Rectal smooth muscle tissue (tissue), 1 donor: ENCODE measurements at regions not wholly inside any gene's neighbourhood (a gene's known extent, or its start where the extent isn't known, plus 50 kb on each side); places are given as distances from the start of the nearest gene placed in this dataset.
"Not testable (repeated sequence)": the region's sequence is repeated elsewhere in the genome, so short reads cannot be mapped to it uniquely, and the experiment has no call there.

Experiments used
- H3K27ac ChIP-seq: one replicate; pipeline ENCODE4 v1.7.0; 2013; ENCODE audit warnings: low read depth, low read length, inconsistent platforms
- H3K27me3 ChIP-seq: one replicate; pipeline ENCODE4 v1.7.0; 2013; ENCODE audit warnings: low read length; ENCODE audit not compliant: control insufficient read depth, insufficient read depth
- H3K36me3 ChIP-seq: one replicate; pipeline ENCODE4 v1.7.0; 2013; ENCODE audit warnings: low read length; ENCODE audit not compliant: control insufficient read depth, insufficient read depth
- H3K4me1 ChIP-seq: one replicate; pipeline ENCODE4 v1.7.0; 2013; ENCODE audit warnings: low read length; ENCODE audit not compliant: control insufficient read depth, insufficient read depth
- H3K4me3 ChIP-seq: one replicate; pipeline ENCODE4 v1.7.0; 2013; ENCODE audit warnings: low read length
- H3K9ac ChIP-seq: one replicate; pipeline ENCODE4 v1.7.0; 2013; ENCODE audit warnings: low read length

GRCh38 chr13:109410868-109411267 lies 375.5 kb downstream of the IRS2 start:
- no peaks in the 10 kb centered on the region for H3K36me3 ChIP-seq
- H3K27me3 ChIP-seq: no peaks in the 10 kb centered on the region
- no peak overlapping the region for H3K9ac ChIP-seq
- no peak overlapping the region for H3K27ac ChIP-seq
- H3K4me1 ChIP-seq: no peaks in the 10 kb centered on the region
- H3K4me3 ChIP-seq: no peak overlapping the region

DNA sequence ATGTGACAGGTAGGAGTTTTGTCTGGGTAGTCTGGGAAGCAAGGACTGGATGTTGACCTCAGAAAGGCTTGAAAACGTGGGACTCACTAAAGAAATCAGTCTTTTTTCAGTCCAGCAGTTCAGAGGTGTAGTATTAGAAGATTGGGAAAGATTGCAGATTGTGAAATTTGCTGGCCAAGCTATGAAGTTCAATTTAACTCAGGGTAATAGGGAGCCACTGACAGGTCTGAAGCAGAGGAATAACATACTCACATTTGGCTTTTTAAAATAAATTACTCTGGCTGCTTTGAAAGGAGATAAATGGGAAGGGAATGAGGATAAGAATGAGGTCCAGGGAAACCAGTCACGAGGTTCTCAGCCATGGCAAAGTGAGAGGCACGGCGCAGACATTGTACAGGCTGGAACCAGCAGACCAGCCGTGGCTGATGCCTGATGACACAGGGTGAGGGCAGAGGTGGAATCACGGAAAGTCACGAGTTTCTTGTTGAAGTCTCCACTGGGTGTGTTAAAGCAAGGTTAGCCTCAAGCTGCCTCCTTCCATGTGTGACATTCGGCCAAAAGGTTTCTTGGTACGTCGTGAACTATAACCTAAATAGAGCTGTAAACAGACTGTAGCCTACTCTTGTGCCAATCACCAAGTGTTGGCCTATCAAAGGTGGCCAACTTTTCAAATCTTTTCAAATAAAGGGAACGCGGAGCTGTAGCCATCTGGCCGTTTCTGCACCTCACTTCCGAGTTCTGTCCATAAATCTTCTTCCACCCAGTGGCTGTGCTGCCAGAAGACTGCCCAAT lies 377.6 kb downstream of the IRS2 start:
- Histone ChIP-seq H3K4me3 (no peak overlapping the region), H3K27me3 (no peaks in the 10 kb centered on the region), H3K9ac (no peak overlapping the region), H3K4me1 (no peaks in the 10 kb centered on the region), H3K36me3 (no peaks in the 10 kb centered on the region), H3K27ac (no peak overlapping the region)

DNA sequence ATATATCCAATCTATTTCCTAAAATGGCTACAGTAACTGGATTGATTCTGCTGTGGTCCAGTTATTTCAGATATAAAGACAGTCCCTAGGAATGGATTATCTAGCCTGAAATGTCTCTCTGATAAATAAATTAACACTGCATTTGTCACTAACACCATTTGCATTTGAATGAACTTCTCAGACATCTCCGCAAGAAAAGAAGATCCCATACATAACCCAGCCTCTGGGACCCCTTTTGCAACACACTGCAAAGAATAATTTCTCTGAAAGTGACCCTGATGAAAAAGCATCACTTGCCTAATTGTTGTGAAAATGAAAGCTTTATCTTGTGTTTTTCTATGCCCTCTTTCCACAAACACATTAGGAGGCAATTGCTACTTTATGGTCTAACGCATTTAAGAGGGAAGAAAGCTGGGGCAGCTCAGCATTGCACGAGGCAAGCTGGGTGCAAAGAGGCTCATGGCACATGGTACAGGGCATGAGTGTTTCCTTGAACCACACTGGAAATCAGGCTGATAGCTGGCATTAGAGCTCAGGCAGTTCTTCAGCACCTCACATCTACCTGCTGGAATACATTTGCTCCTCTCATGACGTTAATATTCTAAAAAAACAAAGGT lies 379.9 kb downstream of the IRS2 start:
- Histone ChIP-seq H3K27ac (no peak overlapping the region), H3K9ac (no peak overlapping the region), H3K36me3 (no peaks in the 10 kb centered on the region), H3K4me1 (no peaks in the 10 kb centered on the region), H3K4me3 (no peak overlapping the region), H3K27me3 (no peaks in the 10 kb centered on the region)

DNA sequence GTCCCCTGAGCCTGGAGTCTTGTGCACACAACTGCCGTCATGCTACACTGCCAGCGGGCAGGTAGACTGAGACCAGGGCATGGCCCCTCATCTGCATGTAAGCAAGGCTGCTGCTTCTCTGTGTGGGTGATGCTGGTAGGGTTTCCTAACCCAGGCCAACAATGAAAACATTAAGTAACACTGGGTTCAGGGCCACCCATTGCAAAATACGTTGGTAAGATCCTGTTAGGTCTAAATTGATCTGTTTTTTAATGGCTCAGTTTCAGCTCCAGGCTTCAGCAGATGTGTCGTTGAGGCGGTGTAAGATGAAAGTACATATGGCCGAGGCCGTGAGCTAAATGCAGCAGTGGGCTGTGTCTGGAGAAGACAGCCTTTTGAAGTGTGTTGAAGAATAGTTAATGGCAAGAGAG lies 383.4 kb downstream of the IRS2 start:
- Histone ChIP-seq H3K4me1 (no peaks in the 10 kb centered on the region), H3K9ac (no peak overlapping the region), H3K36me3 (no peaks in the 10 kb centered on the region), H3K27me3 (no peaks in the 10 kb centered on the region), H3K4me3 (no peak overlapping the region), H3K27ac (no peak overlapping the region)

GRCh38 chr13:109401891-109402290 lies 384.5 kb downstream of the IRS2 start:
- H3K36me3 ChIP-seq: no peaks in the 10 kb centered on the region
- H3K27ac ChIP-seq: no peak overlapping the region
- no peak overlapping the region for H3K9ac ChIP-seq
- no peaks in the 10 kb centered on the region for H3K27me3 ChIP-seq
- no peak overlapping the region for H3K4me3 ChIP-seq
- no peaks in the 10 kb centered on the region for H3K4me1 ChIP-seq

DNA sequence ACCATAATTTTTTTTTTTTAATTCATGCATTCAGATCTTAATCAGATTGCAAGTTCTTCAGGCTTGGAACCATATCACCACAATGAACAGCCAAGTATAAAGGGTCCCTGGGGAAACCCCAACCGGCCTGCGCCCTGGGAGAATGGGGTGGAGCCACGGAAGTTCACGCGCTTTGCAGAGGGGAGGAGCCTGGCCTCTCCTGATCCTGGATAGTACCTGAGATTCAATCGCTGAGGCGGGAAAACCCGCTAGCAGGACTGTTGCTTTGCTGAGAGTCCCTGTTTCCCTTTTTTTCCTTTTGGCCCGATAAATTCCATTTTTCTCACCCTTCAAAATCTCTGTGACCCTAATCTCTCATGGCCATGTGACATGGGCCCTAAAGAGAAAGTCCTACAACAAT lies 385.1 kb downstream of the IRS2 start:
- Histone ChIP-seq H3K4me1 (no peaks in the 10 kb centered on the region), H3K27me3 (no peaks in the 10 kb centered on the region), H3K36me3 (no peaks in the 10 kb centered on the region), H3K9ac (no peak overlapping the region), H3K4me3 (no peak overlapping the region), H3K27ac (no peak overlapping the region)

DNA sequence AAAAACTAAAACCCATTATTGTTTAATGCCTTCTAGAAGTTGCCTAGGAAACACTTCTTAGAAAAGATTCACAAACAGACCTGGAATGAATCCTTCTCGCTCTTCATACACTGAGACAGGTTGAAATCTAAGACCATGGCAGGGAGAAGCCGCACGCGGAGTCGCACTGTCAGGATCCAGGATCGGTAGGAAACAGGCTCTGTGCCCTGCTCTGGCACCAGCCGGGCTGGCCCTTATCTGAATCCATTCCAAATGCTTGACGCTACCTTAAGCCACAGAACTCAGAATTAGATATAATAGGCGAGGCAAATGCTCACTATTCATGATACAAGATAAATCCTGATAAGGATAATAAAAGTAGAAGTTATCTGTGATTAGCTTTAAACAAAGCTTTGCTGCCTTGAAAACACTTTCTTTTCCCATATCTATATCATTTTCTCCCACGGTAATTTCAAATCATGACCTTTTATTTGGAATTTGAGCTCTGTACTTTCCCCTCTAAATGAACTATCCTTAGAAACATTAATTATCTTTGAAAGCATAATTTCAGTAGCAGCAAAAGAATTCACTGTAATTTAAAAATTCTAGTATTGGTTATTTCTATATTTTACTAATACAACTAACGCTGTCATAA lies 385.6 kb downstream of the IRS2 start:
- Histone ChIP-seq H3K27ac (no peak overlapping the region), H3K36me3 (no peaks in the 10 kb centered on the region)

DNA sequence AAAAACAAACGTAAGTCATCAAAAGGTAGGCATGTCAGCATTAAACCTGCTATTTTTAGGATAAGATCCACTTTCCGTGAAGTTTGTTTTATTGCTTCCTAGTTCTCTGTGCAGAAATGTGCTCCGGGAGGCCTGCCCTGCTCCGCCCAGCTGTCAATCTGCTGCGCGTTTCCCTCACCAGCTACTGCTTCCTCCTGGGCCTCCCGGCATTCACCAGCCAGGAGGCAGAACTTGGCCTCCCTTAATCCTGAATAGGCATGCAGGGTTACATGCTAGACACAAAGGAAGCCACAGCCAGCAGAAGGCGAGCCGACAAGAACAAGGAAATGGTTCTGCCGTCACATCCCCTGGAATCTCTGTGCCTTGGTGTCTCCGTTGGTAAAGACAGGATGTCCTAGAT lies 386.2 kb downstream of the IRS2 start:
- Histone ChIP-seq H3K4me3 (no peak overlapping the region), H3K27me3 (no peaks in the 10 kb centered on the region), H3K9ac (no peak overlapping the region), H3K4me1 (no peaks in the 10 kb centered on the region), H3K36me3 (no peaks in the 10 kb centered on the region), H3K27ac (no peak overlapping the region)

More for the DNA sequence above, 385.6 kb downstream of the IRS2 start:
- no peak overlapping the region for H3K9ac ChIP-seq
- no peaks in the 10 kb centered on the region for H3K27me3 ChIP-seq
- H3K4me3 ChIP-seq: no peak overlapping the region
- H3K4me1 ChIP-seq: no peaks in the 10 kb centered on the region

DNA sequence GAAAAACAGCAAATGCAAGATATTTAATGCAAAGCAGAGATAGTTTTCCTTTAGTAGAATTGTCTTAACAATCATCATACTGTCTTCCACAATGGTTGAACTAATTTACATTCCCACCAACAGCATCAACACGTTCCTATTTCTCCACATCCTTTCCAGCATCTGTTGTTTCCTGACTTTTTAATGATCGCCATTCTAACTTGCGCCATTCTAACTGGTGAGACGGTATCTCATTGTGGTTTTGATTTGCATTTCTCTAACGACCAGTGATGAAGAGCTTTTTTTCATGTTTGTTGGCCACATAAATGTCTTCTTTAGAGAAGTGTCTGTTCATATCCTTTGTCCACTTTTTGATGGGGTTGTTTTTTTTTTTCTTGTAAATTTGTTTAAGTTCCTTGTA lies 388.3 kb downstream of the IRS2 start:
- not testable (repeated sequence) for H3K27ac ChIP-seq, H3K4me3 ChIP-seq, H3K36me3 ChIP-seq, H3K4me1 ChIP-seq, H3K9ac ChIP-seq, H3K27me3 ChIP-seq

DNA sequence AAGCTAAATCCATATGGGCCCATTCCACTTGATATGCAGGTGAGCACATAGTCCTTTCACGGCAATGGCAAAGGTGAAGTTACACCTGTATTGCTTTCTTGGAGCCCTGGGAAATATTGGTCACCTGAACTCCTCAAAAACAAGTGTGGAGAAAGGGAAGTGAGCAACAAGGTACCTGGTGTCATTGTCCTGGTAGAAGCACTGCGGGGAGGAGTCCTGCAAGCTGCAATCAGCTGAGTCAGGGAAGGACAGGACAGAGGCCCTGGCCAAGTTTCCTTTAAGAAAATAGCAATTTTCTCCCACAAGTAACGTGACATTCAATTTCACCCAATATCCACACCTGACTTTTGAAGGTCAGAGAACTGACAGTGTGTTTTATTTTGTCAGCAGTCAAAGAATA lies 389.1 kb downstream of the IRS2 start:
- H3K9ac ChIP-seq: no peak overlapping the region
- no peaks in the 10 kb centered on the region for H3K36me3 ChIP-seq
- no peaks in the 10 kb centered on the region for H3K4me1 ChIP-seq
- H3K4me3 ChIP-seq: no peak overlapping the region
- no peaks in the 10 kb centered on the region for H3K27me3 ChIP-seq
- no peak overlapping the region for H3K27ac ChIP-seq

DNA sequence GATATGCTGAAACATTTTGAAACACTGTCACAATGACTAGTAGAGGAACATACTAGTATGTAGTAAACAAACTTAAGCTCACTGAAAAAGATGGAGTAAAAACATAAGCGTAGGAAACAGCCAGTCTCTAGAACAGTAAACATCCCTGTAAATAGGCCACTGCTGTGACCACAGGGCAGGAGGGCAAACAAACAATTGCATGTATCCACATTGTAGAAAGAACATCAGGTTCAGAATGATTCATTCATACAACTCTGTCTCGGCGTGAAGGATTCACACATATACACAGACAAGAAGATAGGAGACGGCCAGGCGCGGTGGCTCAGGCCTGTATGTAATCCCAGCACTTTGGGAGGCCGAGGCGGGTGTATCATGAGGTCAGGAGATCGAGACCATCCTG lies 390.1 kb downstream of the IRS2 start:
- Histone ChIP-seq H3K4me1 (no peaks in the 10 kb centered on the region), H3K4me3 (no peak overlapping the region), H3K9ac (no peak overlapping the region), H3K27ac (no peak overlapping the region), H3K27me3 (no peaks in the 10 kb centered on the region), H3K36me3 (no peaks in the 10 kb centered on the region)

GRCh38 chr13:109395014-109395413 lies 391.4 kb downstream of the IRS2 start:
- H3K4me1 ChIP-seq: no peaks in the 10 kb centered on the region
- H3K27ac ChIP-seq: no peak overlapping the region
- no peak overlapping the region for H3K4me3 ChIP-seq
- no peaks in the 10 kb centered on the region for H3K27me3 ChIP-seq
- no peak overlapping the region for H3K9ac ChIP-seq
- H3K36me3 ChIP-seq: no peaks in the 10 kb centered on the region
